ENCODE measurements at regions not wholly inside any gene's neighbourhood (a gene's known extent, or its start where the extent isn't known, plus 50 kb on each side); places are given as distances from the start of the nearest gene placed in this dataset.

- TF ChIP-seq FOXP2 (optimal IDR thresholded peaks at IDR 0.05; ENCODE audit: control extremely low read depth, extremely low read length, insufficient read depth) (no peak), POLR2AphosphoS5 (IDR thresholded peaks at IDR 0.05; ENCODE audit: borderline replicate concordance, low read depth, low read length) (no peak)
Observed at GRCh38 chrX:74179990-74180389, 124.0 kb upstream of the ZCCHC13 start.

All from SK-N-MC (cell line).